Vagina (tissue), 2 donors: ENCODE measurements at regions not wholly inside any gene's neighbourhood (a gene's known extent, or its start where the extent isn't known, plus 50 kb on each side); places are given as distances from the start of the nearest gene placed in this dataset.

Source experiments
- POLR2A ChIP-seq, 2 donors: fragments of 450-650 bp; IDR thresholded peaks; one replicate each; pipeline ENCODE4 v1.6.1; 2017; ENCODE audit warnings: antibody characterized with exemption in 2 of 2, mild to moderate bottlenecking in 2 of 2, moderate library complexity in 2 of 2
- TF ChIP-seq, protein P1 (sequence below), 3 experiments: fragments of 450-650 bp in 2 of 3; fragments of 200-600 bp in 1 of 3; sonication (generic) in 1 of 3; IDR thresholded peaks; one replicate each; pipeline ENCODE4 v1.5.1; 2017 to 2019; ENCODE audit warnings: antibody characterized with exemption in 3 of 3, mild to moderate bottlenecking in 2 of 3, moderate library complexity in 2 of 3

- TF ChIP-seq, protein P1, sequence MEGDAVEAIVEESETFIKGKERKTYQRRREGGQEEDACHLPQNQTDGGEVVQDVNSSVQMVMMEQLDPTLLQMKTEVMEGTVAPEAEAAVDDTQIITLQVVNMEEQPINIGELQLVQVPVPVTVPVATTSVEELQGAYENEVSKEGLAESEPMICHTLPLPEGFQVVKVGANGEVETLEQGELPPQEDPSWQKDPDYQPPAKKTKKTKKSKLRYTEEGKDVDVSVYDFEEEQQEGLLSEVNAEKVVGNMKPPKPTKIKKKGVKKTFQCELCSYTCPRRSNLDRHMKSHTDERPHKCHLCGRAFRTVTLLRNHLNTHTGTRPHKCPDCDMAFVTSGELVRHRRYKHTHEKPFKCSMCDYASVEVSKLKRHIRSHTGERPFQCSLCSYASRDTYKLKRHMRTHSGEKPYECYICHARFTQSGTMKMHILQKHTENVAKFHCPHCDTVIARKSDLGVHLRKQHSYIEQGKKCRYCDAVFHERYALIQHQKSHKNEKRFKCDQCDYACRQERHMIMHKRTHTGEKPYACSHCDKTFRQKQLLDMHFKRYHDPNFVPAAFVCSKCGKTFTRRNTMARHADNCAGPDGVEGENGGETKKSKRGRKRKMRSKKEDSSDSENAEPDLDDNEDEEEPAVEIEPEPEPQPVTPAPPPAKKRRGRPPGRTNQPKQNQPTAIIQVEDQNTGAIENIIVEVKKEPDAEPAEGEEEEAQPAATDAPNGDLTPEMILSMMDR (IDR thresholded peaks at IDR 0.05): no peak
- TF ChIP-seq POLR2A (IDR thresholded peaks at IDR 0.05): no peak
These were observed 1232.8 kb downstream of the XPNPEP1 start for GRCh38 chr10:108690530-108690929.
